Neural progenitor cell (in vitro differentiated cells): ENCODE measurements at regions not wholly inside any gene's neighbourhood (a gene's known extent, or its start where the extent isn't known, plus 50 kb on each side); places are given as distances from the start of the nearest gene placed in this dataset.

Experiments used
- DNase-seq: peaks from one replicate; pipeline ENCODE4 v3.0.0-alpha.2; 2016; ENCODE audit warnings: low spot score
- H2AFZ ChIP-seq: fragments of 200-600 bp; sonication (generic); replicated peaks from 2 replicates; pipeline ENCODE4 v1.6.1; 2016; ENCODE audit warnings: antibody characterized with exemption
- H3F3A ChIP-seq: fragments of 200-600 bp; sonication (generic); 2 replicates; pipeline ENCODE4 v1.6.1; 2016; ENCODE audit warnings: antibody characterized with exemption, low read depth
- H3K27ac ChIP-seq: fragments of 200-600 bp; sonication (generic); 2 replicates; pipeline ENCODE4 v1.5.1; 2016; ENCODE audit warnings: mild to moderate bottlenecking
- H3K27me3 ChIP-seq: fragments of 200-600 bp; sonication (generic); 2 replicates; pipeline ENCODE4 v1.6.1; 2016; ENCODE audit warnings: mild to moderate bottlenecking, moderate library complexity
- H3K36me3 ChIP-seq: fragments of 200-600 bp; sonication (generic); 2 replicates; pipeline ENCODE4 v1.5.1; 2016
- H3K4me1 ChIP-seq: fragments of 200-600 bp; sonication (generic); 2 replicates; pipeline ENCODE4 v1.6.1; 2016; ENCODE audit warnings: mixed run types
- H3K4me2 ChIP-seq: fragments of 200-600 bp; sonication (generic); 2 replicates; pipeline ENCODE4 v1.6.1; 2016
- H3K4me3 ChIP-seq: fragments of 200-600 bp; sonication (generic); 2 replicates; pipeline ENCODE4 v1.5.1; 2016
- H3K79me2 ChIP-seq: fragments of 200-600 bp; sonication (generic); 2 replicates; pipeline ENCODE4 v1.6.1; 2016; ENCODE audit warnings: low read depth
- H3K9ac ChIP-seq: fragments of 200-600 bp; sonication (generic); 2 replicates; pipeline ENCODE4 v1.6.1; 2016
- H3K9me3 ChIP-seq: fragments of 200-600 bp; sonication (generic); 2 replicates; pipeline ENCODE4 v1.5.1; 2016; ENCODE audit warnings: low read depth
- H4K20me1 ChIP-seq: fragments of 200-600 bp; sonication (generic); 2 replicates; pipeline ENCODE4 v1.6.1; 2016; ENCODE audit warnings: low read depth
- H3K27ac Mint-ChIP-seq: 3 replicates; pipeline ENCODE4 v1.8.0; 2021; ENCODE audit warnings: mixed read lengths
- H3K27me3 Mint-ChIP-seq: 2 replicates; pipeline ENCODE4 v1.8.0; 2022; ENCODE audit warnings: low read depth, mild to moderate bottlenecking, inconsistent platforms, moderate library complexity, mixed read lengths; ENCODE audit not compliant: insufficient read depth
- H3K36me3 Mint-ChIP-seq: 3 replicates; pipeline ENCODE4 v1.8.0; 2021; ENCODE audit warnings: mixed read lengths
- H3K4me1 Mint-ChIP-seq: 3 replicates; pipeline ENCODE4 v1.8.0; 2021; ENCODE audit warnings: mixed read lengths
- H3K4me3 Mint-ChIP-seq: 3 replicates; pipeline ENCODE4 v1.8.0; 2021; ENCODE audit warnings: mild to moderate bottlenecking, moderate library complexity, mixed read lengths
- H3K9me3 Mint-ChIP-seq: 3 replicates; pipeline ENCODE4 v1.8.0; 2020; ENCODE audit warnings: mixed read lengths
- EZH2 ChIP-seq: fragments of 200-600 bp; sonication (generic); IDR thresholded peaks from 2 replicates; pipeline ENCODE4 v1.6.1; 2017; ENCODE audit warnings: antibody characterized with exemption, mild to moderate bottlenecking, moderate library complexity
- EZH2phosphoT487 ChIP-seq: fragments of 200-600 bp; sonication (generic); IDR thresholded peaks from 2 replicates; pipeline ENCODE4 v1.6.1; 2017; ENCODE audit warnings: antibody characterized with exemption
- TF ChIP-seq, protein P1 (sequence below): fragments of 200-600 bp; sonication (generic); IDR thresholded peaks from 2 replicates; pipeline ENCODE4 v1.5.1; 2017; ENCODE audit warnings: antibody characterized with exemption, mild to moderate bottlenecking

DNA sequence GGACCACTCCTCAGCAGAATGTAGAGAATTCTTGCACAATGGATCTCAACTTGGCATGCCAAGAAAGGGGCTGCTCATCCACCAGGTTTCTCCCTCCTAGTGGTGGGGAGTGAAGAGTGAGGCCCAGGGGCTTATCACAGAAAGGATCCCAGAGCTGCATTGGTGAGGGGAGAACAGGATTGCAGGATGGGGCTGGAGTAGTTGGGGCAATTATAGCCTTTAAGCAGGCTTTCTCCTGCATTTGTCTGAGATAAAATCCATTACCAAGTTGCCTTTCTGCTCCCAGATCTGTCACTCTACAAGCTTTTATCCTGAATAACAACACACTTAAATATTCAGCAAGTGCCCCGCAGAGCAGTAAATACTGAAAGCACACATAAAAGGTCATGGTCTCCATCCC is 130.8 kb upstream of the CES5A start:
- no peaks in the 10 kb centered on the region for H3K4me1 ChIP-seq
- H3F3A ChIP-seq: no peaks in the 10 kb centered on the region
- no peaks in the 10 kb centered on the region for H3K36me3 Mint-ChIP-seq
- no peaks in the 10 kb centered on the region for H3K36me3 ChIP-seq
- no peak overlapping the region for H2AFZ ChIP-seq
- DNase-seq: no peak
- H3K27me3 ChIP-seq: no peaks in the 10 kb centered on the region
- H3K9me3 Mint-ChIP-seq: no peaks in the 10 kb centered on the region
- peaks cover 2% of the 10 kb centered on the region for H3K4me1 Mint-ChIP-seq
- no peak overlapping the region for H3K27ac ChIP-seq
- no peak overlapping the region for H3K27ac Mint-ChIP-seq
- no peak overlapping the region for H3K4me3 Mint-ChIP-seq
- H4K20me1 ChIP-seq: no peaks in the 10 kb centered on the region
- H3K27me3 Mint-ChIP-seq: peaks cover 3% of the 10 kb centered on the region
- H3K4me3 ChIP-seq: no peak overlapping the region
- TF ChIP-seq, protein P1, sequence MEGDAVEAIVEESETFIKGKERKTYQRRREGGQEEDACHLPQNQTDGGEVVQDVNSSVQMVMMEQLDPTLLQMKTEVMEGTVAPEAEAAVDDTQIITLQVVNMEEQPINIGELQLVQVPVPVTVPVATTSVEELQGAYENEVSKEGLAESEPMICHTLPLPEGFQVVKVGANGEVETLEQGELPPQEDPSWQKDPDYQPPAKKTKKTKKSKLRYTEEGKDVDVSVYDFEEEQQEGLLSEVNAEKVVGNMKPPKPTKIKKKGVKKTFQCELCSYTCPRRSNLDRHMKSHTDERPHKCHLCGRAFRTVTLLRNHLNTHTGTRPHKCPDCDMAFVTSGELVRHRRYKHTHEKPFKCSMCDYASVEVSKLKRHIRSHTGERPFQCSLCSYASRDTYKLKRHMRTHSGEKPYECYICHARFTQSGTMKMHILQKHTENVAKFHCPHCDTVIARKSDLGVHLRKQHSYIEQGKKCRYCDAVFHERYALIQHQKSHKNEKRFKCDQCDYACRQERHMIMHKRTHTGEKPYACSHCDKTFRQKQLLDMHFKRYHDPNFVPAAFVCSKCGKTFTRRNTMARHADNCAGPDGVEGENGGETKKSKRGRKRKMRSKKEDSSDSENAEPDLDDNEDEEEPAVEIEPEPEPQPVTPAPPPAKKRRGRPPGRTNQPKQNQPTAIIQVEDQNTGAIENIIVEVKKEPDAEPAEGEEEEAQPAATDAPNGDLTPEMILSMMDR: no peak
- TF ChIP-seq EZH2phosphoT487 (no peak), EZH2 (no peak)
- no peak overlapping the region for H3K4me2 ChIP-seq
- no peaks in the 10 kb centered on the region for H3K9me3 ChIP-seq
- no peak overlapping the region for H3K9ac ChIP-seq
- no peaks in the 10 kb centered on the region for H3K79me2 ChIP-seq

DNA sequence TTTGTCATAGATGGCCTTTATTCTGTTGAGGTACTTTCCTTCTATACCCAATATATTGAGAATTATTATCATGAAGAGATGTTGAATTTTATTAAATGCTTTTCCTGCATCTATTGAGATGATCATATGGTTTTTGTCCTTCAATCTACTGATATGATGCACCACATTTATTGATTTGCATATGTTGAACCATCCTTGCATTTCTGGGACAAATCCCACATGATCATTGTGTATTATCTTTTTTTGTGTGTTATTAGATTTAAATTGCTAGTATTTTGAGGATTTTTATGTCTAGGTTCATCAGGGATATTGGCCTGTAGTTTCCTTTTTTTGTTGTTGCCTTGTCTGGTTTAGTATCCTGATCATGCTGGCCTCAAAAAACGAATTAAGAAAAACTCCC is 124.5 kb upstream of the CES5A start:
- H3K27me3 Mint-ChIP-seq: no peaks in the 10 kb centered on the region
- peaks cover 8% of the 10 kb centered on the region for H3K9me3 Mint-ChIP-seq

GRCh38 chr16:55993088-55993487 is 117.9 kb upstream of the CES5A start:
- H4K20me1 ChIP-seq: no peaks in the 10 kb centered on the region
- H3K4me2 ChIP-seq: no peak overlapping the region
- TF ChIP-seq EZH2phosphoT487: no peak
- TF ChIP-seq EZH2: no peak
- TF ChIP-seq, protein P1: no peak
- H2AFZ ChIP-seq: no peak overlapping the region
- H3K27ac Mint-ChIP-seq: no peak overlapping the region
- no peak overlapping the region for H3K27ac ChIP-seq
- H3K9me3 ChIP-seq: no peaks in the 10 kb centered on the region
- H3K4me1 Mint-ChIP-seq: no peaks in the 10 kb centered on the region
- no peaks in the 10 kb centered on the region for H3K27me3 Mint-ChIP-seq
- H3K4me3 ChIP-seq: no peak overlapping the region
- H3K36me3 ChIP-seq: no peaks in the 10 kb centered on the region
- no peaks in the 10 kb centered on the region for H3K79me2 ChIP-seq
- no peaks in the 10 kb centered on the region for H3K36me3 Mint-ChIP-seq
- no peak for DNase-seq
- no peak overlapping the region for H3K9ac ChIP-seq
- H3K27me3 ChIP-seq: no peaks in the 10 kb centered on the region
- peaks cover 12% of the 10 kb centered on the region for H3K9me3 Mint-ChIP-seq
- H3K4me1 ChIP-seq: no peaks in the 10 kb centered on the region
- H3K4me3 Mint-ChIP-seq: no peak overlapping the region
- no peaks in the 10 kb centered on the region for H3F3A ChIP-seq

More for the DNA sequence above, 124.5 kb upstream of the CES5A start:
- Histone ChIP-seq H3K27me3 (no peaks in the 10 kb centered on the region), H2AFZ (no peak overlapping the region), H3K4me3 (no peak overlapping the region), H3K4me2 (no peak overlapping the region), H3K9me3 (peaks cover 8% of the 10 kb centered on the region), H3K4me1 (no peaks in the 10 kb centered on the region), H3F3A (no peaks in the 10 kb centered on the region), H4K20me1 (no peaks in the 10 kb centered on the region), H3K9ac (no peak overlapping the region), H3K27ac (no peak overlapping the region), H3K36me3 (no peaks in the 10 kb centered on the region), H3K79me2 (no peaks in the 10 kb centered on the region)
- no peak for TF ChIP-seq EZH2phosphoT487
- TF ChIP-seq EZH2: no peak
- TF ChIP-seq, protein P1: no peak
- Mint-ChIP-seq H3K27ac (no peak overlapping the region), H3K36me3 (no peaks in the 10 kb centered on the region), H3K4me1 (no peaks in the 10 kb centered on the region), H3K4me3 (no peak overlapping the region)
- DNase-seq: no peak
